ENCODE measurements at regions not wholly inside any gene's neighbourhood (a gene's known extent, or its start where the extent isn't known, plus 50 kb on each side); places are given as distances from the start of the nearest gene placed in this dataset.
A peak's percentile ranks its signal among the peaks of the same experiment; 100 is the strongest.

- Histone ChIP-seq H3K27ac (ENCODE audit: low read length) (no peak overlapping the region), H3K27me3 (ENCODE audit: low read depth, low read length) (peaks cover 31% of the 10 kb centered on the region), H3K9ac (ENCODE audit: low read length) (no peak overlapping the region), H3K4me3 (ENCODE audit: low read length) (no peak overlapping the region), H3K4me2 (ENCODE audit: low read length) (no peak overlapping the region), H4K20me1 (ENCODE audit: insufficient read depth, low read length) (no peaks in the 10 kb centered on the region), H3K36me3 (replicated peaks; ENCODE audit: low read depth, low read length) (no peaks in the 10 kb centered on the region), H3K9me3 (ENCODE audit: insufficient read depth, low read length) (no peaks in the 10 kb centered on the region), H2AFZ (ENCODE audit: low read depth, low read length) (no peak overlapping the region), H3K79me2 (ENCODE audit: low read length) (no peaks in the 10 kb centered on the region), H3K4me1 (ENCODE audit: low read length) (peaks cover 23% of the 10 kb centered on the region)
- no peak for TF ChIP-seq CTCF (IDR thresholded peaks at IDR 0.05; ENCODE audit: low read depth, low read length)
- TF ChIP-seq EZH2phosphoT487 (IDR thresholded peaks at IDR 0.05; ENCODE audit: low read depth): no peak
These were observed 366.1 kb downstream of the PREX1 start for GRCh38 chr20:48461735-48462119.

DNA sequence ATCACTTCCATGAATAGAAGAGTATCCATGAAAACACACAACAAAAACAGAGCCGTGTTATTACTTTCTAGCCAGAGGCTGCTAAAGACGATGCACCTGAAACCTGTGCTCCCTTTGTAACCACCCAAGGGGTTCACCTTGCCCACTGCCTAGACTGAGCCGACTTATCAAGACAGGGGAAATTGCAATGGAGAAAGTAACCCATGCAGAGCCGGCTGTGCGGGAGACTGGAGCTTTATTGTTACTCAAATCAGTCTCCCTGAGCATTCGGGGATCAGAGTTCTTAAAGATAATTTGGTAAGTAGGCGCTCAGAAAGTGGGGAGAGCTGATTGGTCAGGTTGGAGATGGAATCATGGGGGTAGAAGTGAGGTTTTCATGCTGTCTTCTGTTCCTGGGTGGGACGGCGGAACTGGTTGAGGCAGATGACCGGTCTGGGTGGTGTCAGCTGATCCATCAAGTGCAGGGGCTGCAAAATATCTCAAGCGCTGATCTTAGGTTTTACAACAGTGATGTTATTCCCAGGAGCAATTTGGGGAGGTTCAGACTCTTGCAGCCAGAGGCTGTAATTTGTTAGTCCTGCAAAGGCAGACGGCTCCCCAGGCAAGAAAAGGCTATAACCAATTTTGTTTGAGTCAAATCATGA lies 366.6 kb downstream of the PREX1 start:
- H3K27me3 ChIP-seq (ENCODE audit: low read depth, low read length): peaks cover 34% of the 10 kb centered on the region
- H2AFZ ChIP-seq (ENCODE audit: low read depth, low read length): peak overlapping the region; percentile 57; the same call in 1 of the 2 replicates
- H3K27ac ChIP-seq (ENCODE audit: low read length): no peak overlapping the region
- H4K20me1 ChIP-seq (ENCODE audit: insufficient read depth, low read length): no peaks in the 10 kb centered on the region
- H3K4me2 ChIP-seq (ENCODE audit: low read length): peak overlapping the region; percentile 59
- no peak for TF ChIP-seq EZH2phosphoT487 (IDR thresholded peaks at IDR 0.05; ENCODE audit: low read depth)
- TF ChIP-seq CTCF (IDR thresholded peaks at IDR 0.05; ENCODE audit: low read depth, low read length): no peak
- no peaks in the 10 kb centered on the region for H3K79me2 ChIP-seq (ENCODE audit: low read length)
- H3K4me3 ChIP-seq (ENCODE audit: low read length): peak overlapping the region; percentile 25
- peaks cover 28% of the 10 kb centered on the region for H3K4me1 ChIP-seq (ENCODE audit: low read length)
- no peaks in the 10 kb centered on the region for H3K9me3 ChIP-seq (ENCODE audit: insufficient read depth, low read length)
- H3K36me3 ChIP-seq (replicated peaks; ENCODE audit: low read depth, low read length): no peaks in the 10 kb centered on the region
- H3K9ac ChIP-seq (ENCODE audit: low read length): no peak overlapping the region

- Histone ChIP-seq H3K27ac (ENCODE audit: low read length) (no peak overlapping the region), H3K4me3 (ENCODE audit: low read length) (peak overlapping the region; percentile 25), H3K9me3 (ENCODE audit: insufficient read depth, low read length) (no peaks in the 10 kb centered on the region), H2AFZ (ENCODE audit: low read depth, low read length) (peak overlapping the region; percentile 57; the same call in 1 of the 2 replicates), H3K9ac (ENCODE audit: low read length) (no peak overlapping the region), H4K20me1 (ENCODE audit: insufficient read depth, low read length) (no peaks in the 10 kb centered on the region), H3K27me3 (ENCODE audit: low read depth, low read length) (peaks cover 40% of the 10 kb centered on the region), H3K4me1 (ENCODE audit: low read length) (peaks cover 28% of the 10 kb centered on the region), H3K79me2 (ENCODE audit: low read length) (no peaks in the 10 kb centered on the region), H3K4me2 (ENCODE audit: low read length) (peak overlapping the region; percentile 59), H3K36me3 (replicated peaks; ENCODE audit: low read depth, low read length) (no peaks in the 10 kb centered on the region)
- TF ChIP-seq EZH2phosphoT487 (IDR thresholded peaks at IDR 0.05; ENCODE audit: low read depth) (no peak), CTCF (IDR thresholded peaks at IDR 0.05; ENCODE audit: low read depth, low read length) (no peak)
These were observed 367.1 kb downstream of the PREX1 start for GRCh38 chr20:48460681-48461080.

DNA sequence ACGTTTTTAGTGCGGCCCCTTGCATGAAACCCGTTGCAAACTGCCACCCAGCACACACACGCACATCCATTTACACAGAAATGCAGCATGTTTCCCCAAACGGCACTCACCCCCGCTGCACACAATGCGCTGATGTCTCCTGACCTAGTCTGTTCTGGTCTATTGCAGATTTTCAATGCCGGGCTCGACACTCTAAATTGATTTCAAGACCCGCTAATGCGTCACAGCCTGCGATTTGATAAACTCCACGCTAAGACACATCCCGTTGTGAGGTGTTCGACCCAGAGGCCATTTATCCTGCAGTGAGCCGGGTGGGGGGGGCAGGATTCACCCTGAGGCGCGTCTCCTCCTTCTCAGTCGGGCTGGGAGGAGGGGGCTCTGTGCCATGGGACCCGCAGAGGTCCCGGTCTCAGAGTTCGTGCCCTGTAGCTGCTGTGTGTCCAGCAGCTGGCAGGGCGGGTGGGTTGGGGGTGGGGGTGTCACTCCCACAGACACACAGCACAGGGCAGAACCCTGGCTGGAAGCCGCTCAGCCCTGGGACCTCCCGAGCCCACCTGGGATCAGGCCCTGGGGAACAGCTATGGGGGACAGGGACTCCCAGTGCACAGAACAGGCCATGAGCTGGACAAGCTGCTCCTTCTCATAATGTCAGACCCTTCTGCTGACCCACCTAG lies 367.9 kb downstream of the PREX1 start:
- no peak overlapping the region for H3K4me3 ChIP-seq (ENCODE audit: low read length)
- H3K9me3 ChIP-seq (ENCODE audit: insufficient read depth, low read length): no peaks in the 10 kb centered on the region
- H3K27ac ChIP-seq (ENCODE audit: low read length): no peak overlapping the region
- peaks cover 48% of the 10 kb centered on the region for H3K27me3 ChIP-seq (ENCODE audit: low read depth, low read length)
- H3K9ac ChIP-seq (ENCODE audit: low read length): no peak overlapping the region
- no peaks in the 10 kb centered on the region for H3K36me3 ChIP-seq (replicated peaks; ENCODE audit: low read depth, low read length)
- H3K4me2 ChIP-seq (ENCODE audit: low read length): no peak overlapping the region
- peaks cover 28% of the 10 kb centered on the region for H3K4me1 ChIP-seq (ENCODE audit: low read length)
- no peak overlapping the region for H2AFZ ChIP-seq (ENCODE audit: low read depth, low read length)
- H4K20me1 ChIP-seq (ENCODE audit: insufficient read depth, low read length): no peaks in the 10 kb centered on the region
- H3K79me2 ChIP-seq (ENCODE audit: low read length): no peaks in the 10 kb centered on the region
- TF ChIP-seq EZH2phosphoT487 (IDR thresholded peaks at IDR 0.05; ENCODE audit: low read depth) (no peak), CTCF (IDR thresholded peaks at IDR 0.05; ENCODE audit: low read depth, low read length) (no peak)
